Activated CD4-positive, alpha-beta T cell treated with anti-CD3 and anti-CD28 coated beads for 36 hours (primary cell): ENCODE measurements at regions not wholly inside any gene's neighbourhood (a gene's known extent, or its start where the extent isn't known, plus 50 kb on each side); places are given as distances from the start of the nearest gene placed in this dataset.

ENCODE experiments used
- ATAC-seq: fragments of 200-7000 bp; cut with Tn5 transposase; one replicate; pipeline ENCODE4 v1.10.0; 2021; ENCODE audit warnings: mild to moderate bottlenecking, moderate library complexity
- CTCF ChIA-PET: fragments of 350-600 bp; sonication (Branson Sonifier 250); formaldehyde crosslinking; loops from one replicate; lab custom pipeline; 2021; ENCODE audit warnings: antibody characterized with exemption; lab: Charles Lee
- POLR2A ChIA-PET: fragments of 350-600 bp; sonication (Branson Sonifier 250); formaldehyde crosslinking; loops from one replicate; lab custom pipeline; 2021; ENCODE audit warnings: antibody characterized with exemption, inconsistent platforms; lab: Charles Lee
- DNase-seq: peaks from one replicate; pipeline ENCODE4 v3.0.0-alpha.2; 2020
- H3K27ac Mint-ChIP-seq: one replicate; pipeline ENCODE4 v1.8.0; 2021; ENCODE audit warnings: mixed read lengths
- H3K27me3 Mint-ChIP-seq: one replicate; pipeline ENCODE4 v1.8.0; 2021; ENCODE audit warnings: mixed read lengths
- H3K36me3 Mint-ChIP-seq: one replicate; pipeline ENCODE4 v1.8.0; 2021; ENCODE audit warnings: low read depth, mixed read lengths
- H3K4me1 Mint-ChIP-seq: one replicate; pipeline ENCODE4 v1.8.0; 2021; ENCODE audit warnings: mixed read lengths
- H3K4me3 Mint-ChIP-seq: one replicate; pipeline ENCODE4 v1.8.0; 2021; ENCODE audit warnings: mild to moderate bottlenecking, moderate library complexity, mixed read lengths
- H3K9me3 Mint-ChIP-seq: one replicate; pipeline ENCODE4 v1.8.0; 2021; ENCODE audit warnings: low read depth, mixed read lengths
- intact Hi-C, 2 experiments: fragments of 100-400 bp; cut with DNase I in 1 of 2; cut with micrococcal nuclease in 1 of 2; formaldehyde crosslinking; loops; one replicate each; pipeline versions ENCODE4 v1.14.2 to v1.15.1; 2022 to 2024; cut with DNase I, micrococcal nuclease

GRCh38 chr6:71579902-71580301 lies 291.3 kb downstream of the OGFRL1 start:
- Mint-ChIP-seq H3K36me3 (no peaks in the 10 kb centered on the region), H3K27me3 (no peaks in the 10 kb centered on the region), H3K4me1 (no peaks in the 10 kb centered on the region), H3K27ac (no peak overlapping the region), H3K9me3 (no peaks in the 10 kb centered on the region), H3K4me3 (no peak overlapping the region)
- CTCF ChIA-PET: no interaction called here
- POLR2A ChIA-PET: no interaction called here
- DNase-seq: no peak
- no peak for ATAC-seq
- intact Hi-C loops: no loop called here

- Mint-ChIP-seq H3K27ac (no peak overlapping the region), H3K4me3 (no peak overlapping the region), H3K36me3 (no peaks in the 10 kb centered on the region), H3K27me3 (no peaks in the 10 kb centered on the region), H3K9me3 (no peaks in the 10 kb centered on the region), H3K4me1 (no peaks in the 10 kb centered on the region)
- no peak for ATAC-seq
- DNase-seq: no peak
- POLR2A ChIA-PET: no interaction called here
- CTCF ChIA-PET: no interaction called here
- intact Hi-C loops: no loop called here
Observed at GRCh38 chr6:71582820-71583219, 294.2 kb downstream of the OGFRL1 start.

- no peak for ATAC-seq
- Mint-ChIP-seq H3K4me3 (no peak overlapping the region), H3K27me3 (peaks cover 1% of the 10 kb centered on the region), H3K27ac (no peak overlapping the region), H3K9me3 (no peaks in the 10 kb centered on the region), H3K4me1 (no peaks in the 10 kb centered on the region), H3K36me3 (no peaks in the 10 kb centered on the region)
- ChIA-PET POLR2A (no interaction called here), CTCF (interaction anchor here (0.7 kb wide), 1 partner anchor 392 kb away, joined by 3 read pairs; no protein-coding TSS in a partner anchor)
- intact Hi-C loops: no loop called here
- DNase-seq: no peak
Observed at GRCh38 chr6:71584712-71585436, 296.3 kb downstream of the OGFRL1 start.

GRCh38 chr6:71585472-71585871 lies 296.9 kb downstream of the OGFRL1 start:
- no peaks in the 10 kb centered on the region for H3K9me3 Mint-ChIP-seq
- intact Hi-C loops: no loop called here
- ChIA-PET CTCF (no interaction called here), POLR2A (no interaction called here)
- no peak overlapping the region for H3K27ac Mint-ChIP-seq
- H3K27me3 Mint-ChIP-seq: peaks cover 1% of the 10 kb centered on the region
- no peaks in the 10 kb centered on the region for H3K36me3 Mint-ChIP-seq
- no peak overlapping the region for H3K4me3 Mint-ChIP-seq
- ATAC-seq (no peak), DNase-seq (no peak)
- H3K4me1 Mint-ChIP-seq: no peaks in the 10 kb centered on the region

GRCh38 chr6:71588490-71588889 lies 297.9 kb upstream of the RIMS1 start:
- no peak for ATAC-seq
- no peaks in the 10 kb centered on the region for H3K4me1 Mint-ChIP-seq
- peaks cover 1% of the 10 kb centered on the region for H3K27me3 Mint-ChIP-seq
- H3K27ac Mint-ChIP-seq: no peak overlapping the region
- H3K4me3 Mint-ChIP-seq: no peak overlapping the region
- no peak for DNase-seq
- CTCF ChIA-PET: no interaction called here
- POLR2A ChIA-PET: no interaction called here
- intact Hi-C loops: no loop called here
- H3K9me3 Mint-ChIP-seq: no peaks in the 10 kb centered on the region
- H3K36me3 Mint-ChIP-seq: no peaks in the 10 kb centered on the region

GRCh38 chr6:71589254-71589653 lies 297.1 kb upstream of the RIMS1 start:
- H3K4me1 Mint-ChIP-seq: no peaks in the 10 kb centered on the region
- H3K4me3 Mint-ChIP-seq: no peak overlapping the region
- intact Hi-C loops: no loop called here

GRCh38 chr6:71592643-71593042 lies 293.7 kb upstream of the RIMS1 start:
- ChIA-PET CTCF (no interaction called here), POLR2A (no interaction called here)
- Mint-ChIP-seq H3K4me3 (no peak overlapping the region), H3K36me3 (no peaks in the 10 kb centered on the region), H3K27ac (no peak overlapping the region), H3K9me3 (no peaks in the 10 kb centered on the region), H3K27me3 (peaks cover 3% of the 10 kb centered on the region), H3K4me1 (no peaks in the 10 kb centered on the region)
- DNase-seq (no peak), ATAC-seq (no peak)
- intact Hi-C loops: no loop called here

More at GRCh38 chr6:71589254-71589653, 297.1 kb upstream of the RIMS1 start:
- H3K36me3 Mint-ChIP-seq: no peaks in the 10 kb centered on the region
- ChIA-PET CTCF (no interaction called here), POLR2A (no interaction called here)
- no peak overlapping the region for H3K27ac Mint-ChIP-seq
- DNase-seq (no peak), ATAC-seq (no peak)
- peaks cover 1% of the 10 kb centered on the region for H3K27me3 Mint-ChIP-seq
- H3K9me3 Mint-ChIP-seq: no peaks in the 10 kb centered on the region

- DNase-seq: no peak
- peaks cover 3% of the 10 kb centered on the region for H3K27me3 Mint-ChIP-seq
- H3K4me3 Mint-ChIP-seq: no peak overlapping the region
- H3K36me3 Mint-ChIP-seq: no peaks in the 10 kb centered on the region
- no peak for ATAC-seq
- intact Hi-C loops: no loop called here
- ChIA-PET POLR2A (no interaction called here), CTCF (interaction anchor here (1.0 kb wide), 2 partner anchors 32 to 355 kb away, joined by 5 read pairs; no protein-coding TSS in a partner anchor)
- H3K4me1 Mint-ChIP-seq: no peaks in the 10 kb centered on the region
- no peak overlapping the region for H3K27ac Mint-ChIP-seq
- H3K9me3 Mint-ChIP-seq: peaks cover 2% of the 10 kb centered on the region
Observed at GRCh38 chr6:71599359-71599758, 287.0 kb upstream of the RIMS1 start.

- H3K9me3 Mint-ChIP-seq: peaks cover 2% of the 10 kb centered on the region
- intact Hi-C loops: no loop called here
- H3K27me3 Mint-ChIP-seq: peaks cover 4% of the 10 kb centered on the region
- DNase-seq: no peak
- CTCF ChIA-PET: no interaction called here
- no peaks in the 10 kb centered on the region for H3K36me3 Mint-ChIP-seq
- H3K27ac Mint-ChIP-seq: no peak overlapping the region
- POLR2A ChIA-PET: no interaction called here
- ATAC-seq: no peak
- no peaks in the 10 kb centered on the region for H3K4me1 Mint-ChIP-seq
- no peak overlapping the region for H3K4me3 Mint-ChIP-seq
Observed at GRCh38 chr6:71602385-71603007, 283.9 kb upstream of the RIMS1 start.

GRCh38 chr6:71603021-71603420 lies 283.3 kb upstream of the RIMS1 start:
- Mint-ChIP-seq H3K27me3 (peaks cover 4% of the 10 kb centered on the region), H3K4me1 (no peaks in the 10 kb centered on the region), H3K36me3 (no peaks in the 10 kb centered on the region), H3K27ac (no peak overlapping the region), H3K9me3 (peaks cover 2% of the 10 kb centered on the region), H3K4me3 (no peak overlapping the region)
- intact Hi-C loops: no loop called here
- POLR2A ChIA-PET: no interaction called here
- CTCF ChIA-PET: no interaction called here
- ATAC-seq (no peak), DNase-seq (no peak)

GRCh38 chr6:71608646-71609045 lies 277.7 kb upstream of the RIMS1 start:
- Mint-ChIP-seq H3K36me3 (no peaks in the 10 kb centered on the region), H3K27me3 (peaks cover 3% of the 10 kb centered on the region), H3K27ac (no peak overlapping the region), H3K9me3 (no peaks in the 10 kb centered on the region), H3K4me3 (no peak overlapping the region), H3K4me1 (no peaks in the 10 kb centered on the region)
- ChIA-PET CTCF (no interaction called here), POLR2A (no interaction called here)
- ATAC-seq (no peak), DNase-seq (no peak)
- intact Hi-C loops: no loop called here

GRCh38 chr6:71619836-71620235 lies 266.5 kb upstream of the RIMS1 start:
- no peaks in the 10 kb centered on the region for H3K27me3 Mint-ChIP-seq
- H3K4me3 Mint-ChIP-seq: no peak overlapping the region
- ChIA-PET CTCF (no interaction called here), POLR2A (no interaction called here)
- intact Hi-C loops: loop anchor here in 1 of 2 experiments (5.0 kb wide), 1 partner anchor 462 kb away; no protein-coding TSS in a partner anchor
- peaks cover 10% of the 10 kb centered on the region for H3K9me3 Mint-ChIP-seq
- no peak for ATAC-seq
- no peak for DNase-seq
- H3K36me3 Mint-ChIP-seq: no peaks in the 10 kb centered on the region
- no peaks in the 10 kb centered on the region for H3K4me1 Mint-ChIP-seq
- no peak overlapping the region for H3K27ac Mint-ChIP-seq
